Hepatocyte (in vitro differentiated cells): ENCODE measurements at regions not wholly inside any gene's neighbourhood (a gene's known extent, or its start where the extent isn't known, plus 50 kb on each side); places are given as distances from the start of the nearest gene placed in this dataset.

Source experiments
- DNase-seq: peaks from one replicate; pipeline ENCODE4 v3.0.0-alpha.2; 2016; ENCODE audit warnings: low spot score
- H2AFZ ChIP-seq: fragments of 200-600 bp; sonication (generic); 2 replicates; pipeline ENCODE4 v1.6.0; 2016; ENCODE audit warnings: antibody characterized with exemption, mild to moderate bottlenecking
- H3K27ac ChIP-seq: fragments of 200-600 bp; sonication (generic); 2 replicates; pipeline ENCODE4 v1.5.1; 2016; ENCODE audit warnings: mild to moderate bottlenecking
- H3K27me3 ChIP-seq: fragments of 200-600 bp; sonication (generic); 2 replicates; pipeline ENCODE4 v1.6.1; 2016
- H3K36me3 ChIP-seq: fragments of 200-600 bp; sonication (generic); replicated peaks from 2 replicates; pipeline ENCODE4 v1.5.1; 2016; ENCODE audit warnings: low read depth; ENCODE audit not compliant: insufficient read depth
- H3K4me1 ChIP-seq: fragments of 200-600 bp; sonication (generic); 2 replicates; pipeline ENCODE4 v1.5.1; 2016; ENCODE audit warnings: mild to moderate bottlenecking, moderate library complexity; ENCODE audit not compliant: insufficient read depth
- H3K4me2 ChIP-seq: fragments of 200-600 bp; sonication (generic); 2 replicates; pipeline ENCODE4 v1.6.0; 2016
- H3K4me3 ChIP-seq: fragments of 200-600 bp; sonication (generic); 2 replicates; pipeline ENCODE4 v1.5.1; 2016; ENCODE audit warnings: mild to moderate bottlenecking
- H3K79me2 ChIP-seq: fragments of 200-600 bp; sonication (generic); 2 replicates; pipeline ENCODE4 v1.6.0; 2017; ENCODE audit warnings: mild to moderate bottlenecking
- H3K9me2 ChIP-seq: fragments of 200-600 bp; sonication (generic); replicated peaks from 2 replicates; pipeline ENCODE4 v1.6.0; 2017; ENCODE audit warnings: mild to moderate bottlenecking; ENCODE audit not compliant: insufficient read depth
- H3K9me3 ChIP-seq: fragments of 200-600 bp; sonication (generic); 2 replicates; pipeline ENCODE4 v1.5.1; 2016; ENCODE audit warnings: low read depth, mild to moderate bottlenecking
- H4K20me1 ChIP-seq: fragments of 200-600 bp; sonication (generic); 2 replicates; pipeline ENCODE4 v1.6.0; 2016; ENCODE audit warnings: mild to moderate bottlenecking; ENCODE audit not compliant: insufficient read depth, poor library complexity, severe bottlenecking
- EZH2 ChIP-seq: fragments of 200-600 bp; sonication (generic); IDR thresholded peaks from 2 replicates; pipeline ENCODE4 v1.6.1; 2016; ENCODE audit warnings: antibody characterized with exemption, mild to moderate bottlenecking, borderline replicate concordance
- EZH2phosphoT487 ChIP-seq: fragments of 200-600 bp; sonication (generic); IDR thresholded peaks from one replicate; pipeline ENCODE4 v1.6.1; 2018; ENCODE audit warnings: antibody characterized with exemption, mild to moderate bottlenecking, low read depth, moderate library complexity; ENCODE audit not compliant: unreplicated experiment, severe bottlenecking
- WGBS: methylation state at CpG from one replicate; pipeline ENCODE4 v1.1.6; 2016; ENCODE audit warnings: low lambda C conversion rate; ENCODE audit errors: missing lambda C conversion rate; 5-methylcytosine and 5-hydroxymethylcytosine counted together
- TF ChIP-seq, protein P1 (sequence below): fragments of 200-600 bp; sonication (generic); IDR thresholded peaks from 2 replicates; pipeline ENCODE4 v1.5.1; 2016; ENCODE audit warnings: antibody characterized with exemption, mild to moderate bottlenecking; ENCODE audit not compliant: poor library complexity

DNA sequence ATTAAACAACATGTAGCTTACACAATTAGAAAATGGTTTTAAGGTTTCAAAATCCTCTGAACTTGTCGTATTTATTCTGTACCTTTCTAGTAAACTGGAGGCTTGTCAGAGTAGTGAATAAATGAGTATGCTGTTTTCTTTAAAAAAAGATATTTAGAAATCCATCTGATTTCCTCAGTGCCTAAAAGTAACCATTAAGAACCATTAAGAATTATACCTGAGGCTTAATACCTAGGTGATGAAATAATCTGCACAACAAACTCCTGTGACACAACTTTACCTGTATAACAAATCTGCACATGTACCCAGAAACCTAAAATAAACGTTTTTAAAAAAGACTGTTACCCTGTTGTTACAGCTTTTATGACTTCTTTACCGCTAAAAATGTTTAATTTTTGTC lies 143.0 kb upstream of the SOX2 start:
- Histone ChIP-seq H2AFZ (no peak overlapping the region), H3K36me3 (no peaks in the 10 kb centered on the region), H3K9me2 (no peaks in the 10 kb centered on the region), H3K27me3 (peaks cover 21% of the 10 kb centered on the region), H3K4me1 (no peaks in the 10 kb centered on the region), H3K4me3 (no peak overlapping the region), H4K20me1 (no peaks in the 10 kb centered on the region), H3K27ac (no peak overlapping the region), H3K9me3 (no peaks in the 10 kb centered on the region), H3K4me2 (no peak overlapping the region), H3K79me2 (no peaks in the 10 kb centered on the region)
- no peak for DNase-seq
- 68% methylated on average over 3 of the region's 3 CpGs for WGBS
- no peak for TF ChIP-seq EZH2phosphoT487
- TF ChIP-seq, protein P1, sequence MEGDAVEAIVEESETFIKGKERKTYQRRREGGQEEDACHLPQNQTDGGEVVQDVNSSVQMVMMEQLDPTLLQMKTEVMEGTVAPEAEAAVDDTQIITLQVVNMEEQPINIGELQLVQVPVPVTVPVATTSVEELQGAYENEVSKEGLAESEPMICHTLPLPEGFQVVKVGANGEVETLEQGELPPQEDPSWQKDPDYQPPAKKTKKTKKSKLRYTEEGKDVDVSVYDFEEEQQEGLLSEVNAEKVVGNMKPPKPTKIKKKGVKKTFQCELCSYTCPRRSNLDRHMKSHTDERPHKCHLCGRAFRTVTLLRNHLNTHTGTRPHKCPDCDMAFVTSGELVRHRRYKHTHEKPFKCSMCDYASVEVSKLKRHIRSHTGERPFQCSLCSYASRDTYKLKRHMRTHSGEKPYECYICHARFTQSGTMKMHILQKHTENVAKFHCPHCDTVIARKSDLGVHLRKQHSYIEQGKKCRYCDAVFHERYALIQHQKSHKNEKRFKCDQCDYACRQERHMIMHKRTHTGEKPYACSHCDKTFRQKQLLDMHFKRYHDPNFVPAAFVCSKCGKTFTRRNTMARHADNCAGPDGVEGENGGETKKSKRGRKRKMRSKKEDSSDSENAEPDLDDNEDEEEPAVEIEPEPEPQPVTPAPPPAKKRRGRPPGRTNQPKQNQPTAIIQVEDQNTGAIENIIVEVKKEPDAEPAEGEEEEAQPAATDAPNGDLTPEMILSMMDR: no peak
- no peak for TF ChIP-seq EZH2

DNA sequence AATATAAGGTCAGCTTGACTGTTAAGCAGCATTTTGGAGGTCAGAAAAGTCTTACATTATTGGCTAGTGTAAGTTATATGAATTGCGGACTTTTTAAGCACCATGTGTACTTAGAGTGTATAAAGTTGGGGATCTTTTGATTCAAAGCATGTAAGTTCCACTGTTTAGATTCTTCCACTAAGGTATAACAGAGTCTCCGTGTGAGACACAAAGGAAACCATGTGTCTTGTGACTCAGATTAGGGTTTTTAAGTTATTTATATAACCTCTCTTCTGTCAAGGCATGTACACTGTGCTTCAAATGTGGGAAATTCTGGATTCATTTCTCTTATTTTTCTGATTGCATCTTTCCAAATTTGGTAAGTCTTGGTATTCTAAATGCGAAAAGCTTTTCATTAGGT lies 143.5 kb upstream of the SOX2 start:
- DNase-seq: no peak
- Histone ChIP-seq H3K36me3 (no peaks in the 10 kb centered on the region), H3K4me3 (no peak overlapping the region), H3K27me3 (peaks cover 25% of the 10 kb centered on the region), H3K9me2 (no peaks in the 10 kb centered on the region), H3K4me1 (no peaks in the 10 kb centered on the region), H3K27ac (no peak overlapping the region), H3K79me2 (no peaks in the 10 kb centered on the region), H3K9me3 (no peaks in the 10 kb centered on the region), H4K20me1 (no peaks in the 10 kb centered on the region), H3K4me2 (no peak overlapping the region), H2AFZ (no peak overlapping the region)
- TF ChIP-seq, protein P1: no peak
- TF ChIP-seq EZH2phosphoT487: no peak
- no peak for TF ChIP-seq EZH2
- 82% methylated on average over 3 of the region's 3 CpGs for WGBS

DNA sequence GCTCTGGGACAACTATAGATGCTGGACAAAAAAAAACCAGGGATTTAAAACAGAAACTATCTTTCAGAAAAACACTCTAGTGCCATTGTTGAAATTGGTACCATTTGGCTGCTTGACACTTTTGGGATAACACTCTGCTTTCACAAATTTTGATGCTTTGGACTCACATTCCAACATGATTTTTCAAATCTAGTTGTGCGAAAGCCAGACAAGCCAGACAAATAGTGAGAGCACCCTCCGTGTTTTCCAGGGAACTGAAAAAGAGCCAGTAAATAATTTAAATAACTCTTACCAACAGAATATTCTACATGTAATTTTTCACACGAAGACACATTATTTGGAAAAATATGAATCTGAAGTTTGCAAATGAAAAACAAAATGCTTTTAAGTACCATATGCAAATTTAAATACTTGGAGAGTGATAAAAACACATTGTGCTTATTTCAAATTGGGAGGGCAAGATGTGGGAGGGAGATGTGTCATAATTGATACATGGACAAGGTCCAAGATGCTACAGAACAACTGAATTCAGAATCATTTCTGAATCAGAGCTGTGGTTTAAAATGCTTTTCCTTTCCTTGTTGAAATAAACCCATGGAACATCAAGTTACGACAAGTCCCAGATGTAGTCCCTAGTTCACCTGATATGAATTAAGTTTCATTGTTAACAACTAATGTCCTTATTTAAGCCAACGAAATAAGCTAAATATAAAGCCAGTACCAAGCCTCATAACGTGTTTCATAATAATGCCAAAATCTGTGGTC lies 144.2 kb upstream of the SOX2 start:
- no peaks in the 10 kb centered on the region for H3K9me2 ChIP-seq
- no peaks in the 10 kb centered on the region for H3K9me3 ChIP-seq
- no peak overlapping the region for H3K4me2 ChIP-seq
- 80% methylated on average over 6 of the region's 6 CpGs for WGBS
- H3K4me3 ChIP-seq: no peak overlapping the region
- no peak overlapping the region for H2AFZ ChIP-seq
- no peaks in the 10 kb centered on the region for H4K20me1 ChIP-seq
- H3K27me3 ChIP-seq: peaks cover 29% of the 10 kb centered on the region
- no peaks in the 10 kb centered on the region for H3K36me3 ChIP-seq
- no peak overlapping the region for H3K27ac ChIP-seq
- TF ChIP-seq, protein P1: no peak
- no peaks in the 10 kb centered on the region for H3K79me2 ChIP-seq
- no peaks in the 10 kb centered on the region for H3K4me1 ChIP-seq
- DNase-seq: no peak
